DOHH2 (cell line): ENCODE measurements at regions not wholly inside any gene's neighbourhood (a gene's known extent, or its start where the extent isn't known, plus 50 kb on each side); places are given as distances from the start of the nearest gene placed in this dataset.

Experiments
- H3F3A ChIP-seq: fragments of 200-600 bp; sonication (generic), shearing (Covaris generic); 2 replicates; pipeline ENCODE4 v1.6.0; 2016; ENCODE audit warnings: antibody characterized with exemption, mild to moderate bottlenecking; ENCODE audit not compliant: control insufficient read depth, insufficient read depth
- H3K27ac ChIP-seq: fragments of 200-600 bp; sonication (generic); 2 replicates; pipeline ENCODE4 v1.5.1; 2014; ENCODE audit warnings: low read depth, mild to moderate bottlenecking, low read length, moderate library complexity
- H3K27me3 ChIP-seq: fragments of 200-600 bp; sonication (generic); 2 replicates; pipeline ENCODE4 v1.6.1; 2014; ENCODE audit warnings: mild to moderate bottlenecking, low read length, mixed read lengths; ENCODE audit not compliant: control insufficient read depth
- H3K36me3 ChIP-seq: fragments of 200-600 bp; sonication (generic); 2 replicates; pipeline ENCODE4 v1.6.1; 2014; ENCODE audit warnings: mild to moderate bottlenecking, low read length, moderate library complexity, mixed read lengths; ENCODE audit not compliant: control insufficient read depth
- H3K4me1 ChIP-seq: fragments of 200-600 bp; sonication (generic); 2 replicates; pipeline ENCODE4 v1.6.1; 2014; ENCODE audit warnings: mild to moderate bottlenecking, low read length, mixed read lengths; ENCODE audit not compliant: control insufficient read depth
- H3K4me2 ChIP-seq: fragments of 200-600 bp; sonication (generic); 2 replicates; pipeline ENCODE4 v1.6.0; 2014; ENCODE audit warnings: mild to moderate bottlenecking, low read length, moderate library complexity
- H3K4me3 ChIP-seq: fragments of 200-600 bp; sonication (generic); 2 replicates; pipeline ENCODE4 v1.5.1; 2014; ENCODE audit warnings: mild to moderate bottlenecking, low read length, mixed read lengths
- H3K79me2 ChIP-seq: fragments of 200-600 bp; sonication (generic); 2 replicates; pipeline ENCODE4 v1.6.1; 2014; ENCODE audit warnings: mild to moderate bottlenecking, low read length, mixed read lengths; ENCODE audit not compliant: control insufficient read depth
- H3K9me2 ChIP-seq: fragments of 200-600 bp; sonication (generic); replicated peaks from 2 replicates; pipeline ENCODE4 v1.6.1; 2014; ENCODE audit warnings: mild to moderate bottlenecking, low read length, mixed read lengths; ENCODE audit not compliant: control insufficient read depth
- H3K9me3 ChIP-seq: fragments of 200-600 bp; sonication (generic); 2 replicates; pipeline ENCODE4 v1.6.1; 2014; ENCODE audit warnings: antibody characterized with exemption, low read length, mixed read lengths; ENCODE audit not compliant: control insufficient read depth, insufficient read depth
- H4K20me1 ChIP-seq: fragments of 200-600 bp; sonication (generic); 2 replicates; pipeline ENCODE4 v1.6.0; 2014; ENCODE audit warnings: low read depth, mild to moderate bottlenecking, antibody characterized with exemption, low read length, moderate library complexity; ENCODE audit not compliant: control insufficient read depth, insufficient read depth
- EZH2phosphoT487 ChIP-seq: fragments of 200-600 bp; sonication (generic); IDR thresholded peaks from 2 replicates; pipeline ENCODE4 v1.6.1; 2017; ENCODE audit warnings: borderline replicate concordance, mild to moderate bottlenecking, antibody characterized with exemption, low read length, moderate library complexity, mixed read lengths
- TF ChIP-seq, protein P1 (sequence below): fragments of 200-600 bp; sonication (generic); IDR thresholded peaks from one replicate; pipeline ENCODE4 v1.5.1; 2014; ENCODE audit warnings: antibody characterized with exemption, mild to moderate bottlenecking, low read depth, low read length; ENCODE audit not compliant: poor library complexity, severe bottlenecking

DNA sequence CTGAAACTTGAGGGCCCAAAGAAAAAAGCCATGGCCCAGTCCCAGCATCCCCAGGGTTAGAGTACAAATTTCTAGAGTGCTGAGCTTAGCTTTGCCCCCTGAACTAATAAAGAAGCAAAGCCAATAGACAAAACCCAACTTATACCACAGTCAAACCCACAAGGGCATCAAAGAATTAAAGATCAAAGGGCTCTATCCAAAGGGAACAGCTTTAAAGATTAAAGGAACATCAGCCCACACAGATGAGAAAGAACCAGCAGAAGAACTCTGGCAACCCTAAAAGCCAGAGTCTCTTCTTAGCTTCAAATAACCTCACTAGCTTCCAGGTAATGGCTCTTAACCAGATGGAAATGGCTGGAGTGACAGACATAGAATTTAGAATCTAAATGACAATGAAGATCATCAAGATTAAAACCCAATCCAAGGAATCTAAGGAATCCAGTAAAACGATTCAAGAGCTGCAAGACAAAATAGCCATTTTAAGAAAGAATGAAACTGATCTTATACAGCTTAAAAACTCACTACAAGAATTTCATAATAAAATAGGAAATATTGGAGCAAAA, 93.9 kb downstream of the YIPF5 start:
- Histone ChIP-seq H3K4me3 (no peak overlapping the region), H3K9me3 (no peaks in the 10 kb centered on the region; the same call in 1 of the 2 replicates), H3K27me3 (no peaks in the 10 kb centered on the region), H3K79me2 (no peaks in the 10 kb centered on the region), H4K20me1 (no peaks in the 10 kb centered on the region), H3K27ac (no peak overlapping the region), H3K9me2 (no peaks in the 10 kb centered on the region), H3K36me3 (no peaks in the 10 kb centered on the region), H3K4me2 (no peak overlapping the region), H3F3A (no peaks in the 10 kb centered on the region), H3K4me1 (no peaks in the 10 kb centered on the region)
- TF ChIP-seq, protein P1, sequence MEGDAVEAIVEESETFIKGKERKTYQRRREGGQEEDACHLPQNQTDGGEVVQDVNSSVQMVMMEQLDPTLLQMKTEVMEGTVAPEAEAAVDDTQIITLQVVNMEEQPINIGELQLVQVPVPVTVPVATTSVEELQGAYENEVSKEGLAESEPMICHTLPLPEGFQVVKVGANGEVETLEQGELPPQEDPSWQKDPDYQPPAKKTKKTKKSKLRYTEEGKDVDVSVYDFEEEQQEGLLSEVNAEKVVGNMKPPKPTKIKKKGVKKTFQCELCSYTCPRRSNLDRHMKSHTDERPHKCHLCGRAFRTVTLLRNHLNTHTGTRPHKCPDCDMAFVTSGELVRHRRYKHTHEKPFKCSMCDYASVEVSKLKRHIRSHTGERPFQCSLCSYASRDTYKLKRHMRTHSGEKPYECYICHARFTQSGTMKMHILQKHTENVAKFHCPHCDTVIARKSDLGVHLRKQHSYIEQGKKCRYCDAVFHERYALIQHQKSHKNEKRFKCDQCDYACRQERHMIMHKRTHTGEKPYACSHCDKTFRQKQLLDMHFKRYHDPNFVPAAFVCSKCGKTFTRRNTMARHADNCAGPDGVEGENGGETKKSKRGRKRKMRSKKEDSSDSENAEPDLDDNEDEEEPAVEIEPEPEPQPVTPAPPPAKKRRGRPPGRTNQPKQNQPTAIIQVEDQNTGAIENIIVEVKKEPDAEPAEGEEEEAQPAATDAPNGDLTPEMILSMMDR, result no peak
- no peak for TF ChIP-seq EZH2phosphoT487

DNA sequence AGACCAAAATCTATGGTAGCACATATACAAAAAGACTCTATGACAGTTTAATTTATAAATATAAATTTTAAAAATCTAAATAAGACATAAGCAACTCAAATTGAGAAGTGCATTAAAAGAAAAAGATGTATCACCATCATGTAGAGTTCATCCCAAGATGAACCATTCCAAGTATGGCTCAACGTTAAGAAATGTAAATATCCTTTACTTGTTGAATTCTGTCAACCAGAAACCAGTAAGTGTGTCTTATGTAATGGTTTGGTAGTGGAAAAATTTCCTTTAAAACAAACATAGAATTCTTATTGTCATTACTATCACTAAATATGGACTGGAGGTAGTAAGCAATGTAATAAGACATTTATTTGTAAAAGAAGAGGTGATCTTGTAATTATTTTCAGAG, 87.3 kb downstream of the YIPF5 start:
- Histone ChIP-seq H3K27me3 (no peaks in the 10 kb centered on the region), H3K27ac (no peak overlapping the region), H3K9me3 (no peaks in the 10 kb centered on the region; the same call in 1 of the 2 replicates), H3K79me2 (no peaks in the 10 kb centered on the region), H3K36me3 (no peaks in the 10 kb centered on the region), H3K4me1 (no peaks in the 10 kb centered on the region), H3F3A (no peaks in the 10 kb centered on the region), H3K4me3 (no peak overlapping the region), H4K20me1 (no peaks in the 10 kb centered on the region), H3K4me2 (no peak overlapping the region), H3K9me2 (no peaks in the 10 kb centered on the region)
- TF ChIP-seq, protein P1, result no peak
- no peak for TF ChIP-seq EZH2phosphoT487

DNA sequence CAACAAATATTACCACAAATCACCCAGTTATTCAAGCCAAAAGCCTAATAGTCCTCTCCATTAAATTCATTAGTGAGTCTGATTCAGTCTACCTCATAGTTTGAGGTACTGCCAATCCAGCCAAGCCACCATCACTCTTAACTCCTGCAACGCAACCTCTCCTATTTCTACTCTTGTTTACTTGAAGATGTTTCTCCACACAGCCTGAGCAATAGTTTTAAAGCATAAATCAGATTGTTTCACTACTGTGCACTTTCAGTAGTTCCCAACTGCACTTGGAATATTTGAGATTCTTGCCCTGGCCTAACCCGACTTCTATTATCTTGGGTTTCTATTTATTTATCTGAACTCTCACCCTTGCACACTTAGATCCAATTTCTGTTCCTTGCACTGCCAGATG, 85.5 kb downstream of the YIPF5 start:
- Histone ChIP-seq H3K36me3 (no peaks in the 10 kb centered on the region), H3K4me3 (no peak overlapping the region), H3K79me2 (no peaks in the 10 kb centered on the region), H4K20me1 (no peaks in the 10 kb centered on the region), H3F3A (no peaks in the 10 kb centered on the region), H3K9me2 (no peaks in the 10 kb centered on the region), H3K27me3 (no peaks in the 10 kb centered on the region), H3K4me1 (no peaks in the 10 kb centered on the region), H3K4me2 (no peak overlapping the region), H3K27ac (no peak overlapping the region), H3K9me3 (no peaks in the 10 kb centered on the region)
- TF ChIP-seq, protein P1, result no peak
- TF ChIP-seq EZH2phosphoT487, result no peak

DNA sequence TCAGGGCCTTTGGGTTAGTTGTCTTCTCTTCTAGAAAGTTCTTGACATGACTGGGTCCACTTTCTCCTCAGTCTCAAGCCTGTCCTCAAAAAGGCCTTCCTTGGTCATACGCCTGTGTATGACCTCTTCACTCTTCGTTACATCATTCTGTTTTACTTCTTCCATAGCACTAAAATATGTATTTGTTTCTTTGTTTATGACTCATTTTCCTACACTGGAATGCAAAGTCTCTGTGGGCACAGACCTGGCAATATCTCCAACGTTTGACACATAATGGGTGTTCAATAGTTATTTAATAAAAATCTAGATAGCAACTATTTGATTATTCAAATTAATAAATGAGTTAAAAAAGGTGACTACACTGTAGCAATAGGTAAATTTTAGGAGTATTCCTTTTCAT, 85.1 kb downstream of the YIPF5 start:
- H3K27ac ChIP-seq, result no peak overlapping the region
- no peaks in the 10 kb centered on the region for H3K9me3 ChIP-seq
- no peak overlapping the region for H3K4me2 ChIP-seq
- H3K4me3 ChIP-seq, result no peak overlapping the region
- no peaks in the 10 kb centered on the region for H3K4me1 ChIP-seq
- H4K20me1 ChIP-seq, result no peaks in the 10 kb centered on the region
- H3K36me3 ChIP-seq, result no peaks in the 10 kb centered on the region
- no peak for TF ChIP-seq EZH2phosphoT487
- TF ChIP-seq, protein P1, result no peak
- no peaks in the 10 kb centered on the region for H3F3A ChIP-seq
- H3K27me3 ChIP-seq, result no peaks in the 10 kb centered on the region
- H3K9me2 ChIP-seq, result no peaks in the 10 kb centered on the region
- H3K79me2 ChIP-seq, result no peaks in the 10 kb centered on the region
